Endothelial cell of umbilical vein (primary cell): ENCODE measurements at regions not wholly inside any gene's neighbourhood (a gene's known extent, or its start where the extent isn't known, plus 50 kb on each side); places are given as distances from the start of the nearest gene placed in this dataset.

Experiments used
- BruUV-seq: library from RNA; stranded (reverse); fragments of 400-500 nt; replicated peaks from 2 replicates; lab custom pipeline; 2021; lab: Mats Ljungman, UMichigan
- CTCF ChIA-PET: fragments of 300-600, 350-600 bp; sonication (Branson Sonifier 250); formaldehyde crosslinking; loops from one replicate; lab custom pipeline; 2021; ENCODE audit warnings: antibody characterized with exemption, inconsistent platforms; lab: Charles Lee
- POLR2A ChIA-PET: fragments of 300-600, 350-600 bp; sonication (Branson Sonifier 250); formaldehyde crosslinking; loops from one replicate; lab custom pipeline; 2021; ENCODE audit warnings: antibody characterized with exemption, inconsistent platforms; lab: Charles Lee
- DNase-seq: peaks from one replicate; pipeline ENCODE4 v3.0.0-alpha.2; 2011; ENCODE audit warnings: low read depth, low spot score
- FAIRE-seq: peaks from 2 replicates; lab custom pipeline; 2011; peaks lifted over from hg19 to GRCh38; lab: Jason Lieb, UNC
- H2AFZ ChIP-seq: 2 replicates; pipeline ENCODE4 v1.6.0; 2012; ENCODE audit warnings: low read depth, low read length, control low read depth, inconsistent platforms
- H3K27ac ChIP-seq: 2 replicates; pipeline ENCODE4 v1.5.1; 2011; ENCODE audit warnings: low read depth, mild to moderate bottlenecking, control low read depth, low read length, moderate library complexity; ENCODE audit not compliant: insufficient read depth
- H3K27me3 ChIP-seq, 2 experiments: 2 replicates each; pipeline versions ENCODE4 v1.6.0 to v1.6.1; 2011; ENCODE audit warnings: low read length in 2 of 2, mixed read lengths in 1 of 2; ENCODE audit not compliant: control insufficient read depth in 2 of 2, insufficient read depth in 2 of 2
- H3K36me3 ChIP-seq, 2 experiments: 2 replicates in 1 of 2; 3 replicates in 1 of 2; pipeline ENCODE4 v1.5.1; 2011; ENCODE audit warnings: low read length in 2 of 2, mild to moderate bottlenecking in 1 of 2, moderate library complexity in 1 of 2; ENCODE audit not compliant: control insufficient read depth in 2 of 2, insufficient read depth in 2 of 2; ENCODE audit errors: extremely low read depth in 1 of 2
- H3K4me1 ChIP-seq: 3 replicates; pipeline ENCODE4 v1.5.1; 2011; ENCODE audit warnings: mild to moderate bottlenecking, low read length; ENCODE audit not compliant: control insufficient read depth, insufficient read depth; ENCODE audit errors: extremely low read depth
- H3K4me2 ChIP-seq: 2 replicates; pipeline ENCODE4 v1.6.1; 2011; ENCODE audit warnings: low read length, control low read depth, mixed read lengths; ENCODE audit not compliant: insufficient read depth
- H3K4me3 ChIP-seq, 3 experiments: fragments of 200-600 bp in 1 of 3; sonication (generic), shearing (Covaris generic) in 1 of 3; replicated peaks in 1 of 3; 2 replicates each; pipeline ENCODE4 v1.5.1; 2011 to 2016; ENCODE audit warnings: control low read depth in 3 of 3, low read length in 3 of 3, mild to moderate bottlenecking in 2 of 3, inconsistent platforms in 1 of 3, low read depth in 1 of 3, moderate library complexity in 1 of 3; ENCODE audit not compliant: insufficient read depth in 1 of 3
- H3K79me2 ChIP-seq: 2 replicates; pipeline ENCODE4 v1.6.0; 2012; ENCODE audit warnings: low read length, inconsistent platforms; ENCODE audit not compliant: control insufficient read depth, insufficient read depth
- H3K9ac ChIP-seq: replicated peaks from 2 replicates; pipeline ENCODE3; 2011; ENCODE audit warnings: low read length, control low read depth; ENCODE audit not compliant: insufficient read depth; ENCODE audit errors: extremely low read depth
- H3K9me1 ChIP-seq: replicated peaks from 3 replicates; pipeline ENCODE4 v1.6.0; 2011; ENCODE audit warnings: mild to moderate bottlenecking, low read length; ENCODE audit not compliant: control insufficient read depth, insufficient read depth; ENCODE audit errors: extremely low read depth
- H3K9me3 ChIP-seq: replicated peaks from 2 replicates; pipeline ENCODE4 v1.5.1; 2012; ENCODE audit warnings: low read length, inconsistent platforms; ENCODE audit not compliant: control insufficient read depth, insufficient read depth
- H4K20me1 ChIP-seq: replicated peaks from 2 replicates; pipeline ENCODE3; 2011; ENCODE audit warnings: mild to moderate bottlenecking, low read length; ENCODE audit not compliant: control insufficient read depth, insufficient read depth; ENCODE audit errors: extremely low read depth
- EZH2 ChIP-seq: IDR thresholded peaks from 2 replicates; pipeline ENCODE4 v1.6.1; 2012; ENCODE audit warnings: borderline replicate concordance, low read depth, mild to moderate bottlenecking, moderate library complexity, low read length, inconsistent platforms; ENCODE audit not compliant: severe bottlenecking
- FOS ChIP-seq: IDR thresholded peaks from 2 replicates; pipeline ENCODE4 v1.6.1; 2011; ENCODE audit warnings: mild to moderate bottlenecking, low read length, moderate library complexity, borderline replicate concordance; ENCODE audit not compliant: insufficient read depth
- GATA2 ChIP-seq: IDR thresholded peaks from 2 replicates; pipeline ENCODE4 v1.7.0; 2011; ENCODE audit warnings: low read depth, mild to moderate bottlenecking, moderate library complexity, mixed read lengths, low read length; ENCODE audit not compliant: insufficient read length, insufficient read depth
- JUN ChIP-seq: IDR thresholded peaks from 2 replicates; pipeline ENCODE4 v1.6.1; 2011; ENCODE audit warnings: borderline replicate concordance, low read depth; ENCODE audit not compliant: insufficient read length, insufficient read depth
- MYC ChIP-seq: IDR thresholded peaks from one replicate; pipeline ENCODE4 v1.6.1; 2011; ENCODE audit warnings: mild to moderate bottlenecking, low read depth, low read length
- POLR2A ChIP-seq: IDR thresholded peaks from 2 replicates; pipeline ENCODE4 v1.6.1; 2012; ENCODE audit warnings: low read depth, mild to moderate bottlenecking, control low read depth, low read length
- POLR2AphosphoS5 ChIP-seq: IDR thresholded peaks from 2 replicates; pipeline ENCODE4 v1.6.1; 2012; ENCODE audit warnings: low read depth, mild to moderate bottlenecking, control low read depth, low read length, moderate library complexity; ENCODE audit not compliant: insufficient read depth
- dilution Hi-C: fragments of 300-500 bp; cut with MboI; formaldehyde crosslinking; loops from one replicate; pipeline ENCODE4 v1.15.0; 2019; ENCODE audit warnings: low sequenced_read_pairs; ENCODE audit not compliant: extremely low pct_ligation_motif_present
- intact Hi-C: fragments of 100-400 bp; cut with micrococcal nuclease; formaldehyde crosslinking; loops from one replicate; pipeline ENCODE4 v1.10.0; 2022
- TF ChIP-seq, protein P1 (sequence below), 2 donors: IDR thresholded peaks; 1 replicate in 1 of 2; 2 replicates in 1 of 2; pipeline ENCODE4 v1.5.1; 2011; ENCODE audit warnings: low read length in 2 of 2, mild to moderate bottlenecking in 2 of 2, moderate library complexity in 2 of 2, control low read depth in 1 of 2, inconsistent platforms in 1 of 2, low read depth in 1 of 2; ENCODE audit not compliant: insufficient read depth in 1 of 2; ENCODE audit errors: extremely low read depth in 1 of 2
- TF ChIP-seq, protein P2 (sequence below): IDR thresholded peaks from 2 replicates; pipeline ENCODE4 v1.6.1; 2011; ENCODE audit not compliant: insufficient read depth, insufficient read length

DNA sequence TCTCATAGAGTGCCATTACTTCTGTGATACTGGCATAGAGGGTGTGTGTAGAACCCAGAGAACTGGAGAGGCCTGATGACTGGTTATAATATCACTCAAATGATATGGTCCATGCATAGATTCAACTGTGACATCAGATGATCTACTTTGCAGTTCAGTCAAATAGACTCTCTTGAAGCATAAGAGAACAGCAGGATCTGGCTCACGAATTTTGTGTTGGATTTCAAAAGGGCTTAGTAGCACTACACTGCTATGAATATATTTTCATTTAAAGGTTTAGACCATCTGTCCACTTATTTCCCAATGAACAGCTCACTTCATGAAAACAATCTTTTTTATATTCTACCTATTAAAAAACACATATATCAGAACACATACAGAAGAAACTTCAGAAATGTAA, 119.7 kb downstream of the KIF2B start:
- Histone ChIP-seq H2AFZ (no peak overlapping the region), H3K27ac (no peak overlapping the region), H3K27me3 (no peaks in the 10 kb centered on the region), H4K20me1 (no peaks in the 10 kb centered on the region), H3K9ac (no peak overlapping the region), H3K9me3 (peaks cover 3% of the 10 kb centered on the region), H3K4me3 (no peak overlapping the region), H3K79me2 (no peaks in the 10 kb centered on the region), H3K4me1 (no peaks in the 10 kb centered on the region), H3K4me2 (no peak overlapping the region), H3K9me1 (no peaks in the 10 kb centered on the region), H3K36me3 (no peaks in the 10 kb centered on the region)
- dilution Hi-C loops (no loop called here), intact Hi-C loops (no loop called here)
- CTCF ChIA-PET: no interaction called here
- TF ChIP-seq POLR2AphosphoS5: no peak
- no peak for TF ChIP-seq EZH2
- no peak for TF ChIP-seq GATA2
- no peak for TF ChIP-seq FOS
- no peak for TF ChIP-seq POLR2A
- no peak for TF ChIP-seq JUN
- TF ChIP-seq, protein P1, sequence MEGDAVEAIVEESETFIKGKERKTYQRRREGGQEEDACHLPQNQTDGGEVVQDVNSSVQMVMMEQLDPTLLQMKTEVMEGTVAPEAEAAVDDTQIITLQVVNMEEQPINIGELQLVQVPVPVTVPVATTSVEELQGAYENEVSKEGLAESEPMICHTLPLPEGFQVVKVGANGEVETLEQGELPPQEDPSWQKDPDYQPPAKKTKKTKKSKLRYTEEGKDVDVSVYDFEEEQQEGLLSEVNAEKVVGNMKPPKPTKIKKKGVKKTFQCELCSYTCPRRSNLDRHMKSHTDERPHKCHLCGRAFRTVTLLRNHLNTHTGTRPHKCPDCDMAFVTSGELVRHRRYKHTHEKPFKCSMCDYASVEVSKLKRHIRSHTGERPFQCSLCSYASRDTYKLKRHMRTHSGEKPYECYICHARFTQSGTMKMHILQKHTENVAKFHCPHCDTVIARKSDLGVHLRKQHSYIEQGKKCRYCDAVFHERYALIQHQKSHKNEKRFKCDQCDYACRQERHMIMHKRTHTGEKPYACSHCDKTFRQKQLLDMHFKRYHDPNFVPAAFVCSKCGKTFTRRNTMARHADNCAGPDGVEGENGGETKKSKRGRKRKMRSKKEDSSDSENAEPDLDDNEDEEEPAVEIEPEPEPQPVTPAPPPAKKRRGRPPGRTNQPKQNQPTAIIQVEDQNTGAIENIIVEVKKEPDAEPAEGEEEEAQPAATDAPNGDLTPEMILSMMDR (IDR thresholded peaks at IDR 0.05; ENCODE audit: extremely low read depth in 1 of 2, insufficient read depth in 1 of 2, low read depth in 1 of 2, low read length in 2 of 2): no peak
- TF ChIP-seq MYC: no peak
- TF ChIP-seq, protein P2, sequence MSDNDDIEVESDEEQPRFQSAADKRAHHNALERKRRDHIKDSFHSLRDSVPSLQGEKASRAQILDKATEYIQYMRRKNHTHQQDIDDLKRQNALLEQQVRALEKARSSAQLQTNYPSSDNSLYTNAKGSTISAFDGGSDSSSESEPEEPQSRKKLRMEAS: no peak
- no TSS peak for BruUV-seq
- POLR2A ChIA-PET: no interaction called here
- DNase-seq (no peak), FAIRE-seq (no peak)
